ENCODE measurements at regions not wholly inside any gene's neighbourhood (a gene's known extent, or its start where the extent isn't known, plus 50 kb on each side); places are given as distances from the start of the nearest gene placed in this dataset.

DNA sequence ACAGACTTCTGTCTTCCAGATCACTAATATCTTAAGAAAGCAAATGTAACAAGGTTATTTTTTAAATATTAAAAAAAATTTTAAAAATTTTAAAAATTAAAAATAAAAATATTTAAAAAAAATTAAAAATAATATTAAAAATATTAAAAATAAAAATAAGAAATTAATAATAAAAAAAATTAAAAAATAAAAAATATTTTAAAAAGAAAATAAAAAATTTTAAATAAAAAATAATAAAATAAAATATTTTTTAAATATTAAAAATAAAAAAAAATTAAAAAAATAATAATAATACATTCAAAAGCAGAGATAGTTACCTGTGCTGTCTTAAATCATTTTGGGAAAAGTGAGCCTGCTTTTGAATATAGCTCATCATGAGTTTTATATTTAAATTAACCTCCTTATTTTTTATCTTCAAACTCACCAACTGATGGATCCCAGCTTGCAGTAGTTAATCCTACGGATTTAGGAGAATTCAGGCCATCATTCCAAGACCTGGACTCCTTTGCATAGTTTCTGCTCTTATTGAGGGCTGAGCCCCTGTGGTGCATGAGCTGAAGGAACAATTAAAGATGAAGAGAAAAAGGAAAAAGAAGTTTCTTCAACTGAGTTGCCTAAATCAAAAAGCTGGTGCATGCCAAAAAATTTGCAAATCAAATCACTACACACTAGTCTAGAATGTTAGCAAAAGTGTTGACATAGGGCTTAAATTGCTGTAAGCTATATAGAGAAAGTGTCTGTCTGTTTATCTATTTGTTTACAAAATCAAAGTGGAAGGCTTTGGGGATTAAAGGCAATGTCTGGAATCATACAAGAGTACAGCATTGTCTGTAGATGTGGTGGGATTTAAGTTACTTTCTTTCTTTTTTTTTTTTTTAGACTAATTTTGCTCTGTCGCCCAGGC is 50.5 kb upstream of the ZNF438 start:
- no peak for DNase-seq

DNA sequence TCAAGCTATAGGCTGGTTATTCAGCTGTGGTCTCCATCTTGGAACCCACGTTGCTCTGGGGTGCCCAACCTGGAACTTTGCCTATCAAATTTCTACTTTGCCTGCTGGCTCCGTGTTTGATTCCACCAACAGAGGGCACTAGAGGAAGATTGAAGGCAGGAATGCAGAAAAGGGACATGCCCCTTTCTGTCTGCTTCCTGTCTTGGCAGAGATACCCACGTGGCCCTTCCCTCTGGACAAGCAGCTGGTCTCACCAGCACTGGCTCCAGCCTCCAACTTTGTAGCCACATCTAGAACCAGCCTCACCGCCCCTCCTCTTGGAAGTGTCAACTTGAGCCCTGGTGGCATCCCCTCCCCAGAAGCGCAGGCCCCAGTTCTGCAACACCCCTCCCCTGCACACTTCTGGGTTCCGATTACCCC is 52.1 kb upstream of the ZNF438 start:
- peak; percentile 50 for DNase-seq

- no peak for DNase-seq
These were observed 55.3 kb upstream of the ZNF438 start for GRCh38 chr10:31087011-31087410.

- DNase-seq: no peak
These were observed 56.2 kb upstream of the ZNF438 start for GRCh38 chr10:31087851-31088250.

DNA sequence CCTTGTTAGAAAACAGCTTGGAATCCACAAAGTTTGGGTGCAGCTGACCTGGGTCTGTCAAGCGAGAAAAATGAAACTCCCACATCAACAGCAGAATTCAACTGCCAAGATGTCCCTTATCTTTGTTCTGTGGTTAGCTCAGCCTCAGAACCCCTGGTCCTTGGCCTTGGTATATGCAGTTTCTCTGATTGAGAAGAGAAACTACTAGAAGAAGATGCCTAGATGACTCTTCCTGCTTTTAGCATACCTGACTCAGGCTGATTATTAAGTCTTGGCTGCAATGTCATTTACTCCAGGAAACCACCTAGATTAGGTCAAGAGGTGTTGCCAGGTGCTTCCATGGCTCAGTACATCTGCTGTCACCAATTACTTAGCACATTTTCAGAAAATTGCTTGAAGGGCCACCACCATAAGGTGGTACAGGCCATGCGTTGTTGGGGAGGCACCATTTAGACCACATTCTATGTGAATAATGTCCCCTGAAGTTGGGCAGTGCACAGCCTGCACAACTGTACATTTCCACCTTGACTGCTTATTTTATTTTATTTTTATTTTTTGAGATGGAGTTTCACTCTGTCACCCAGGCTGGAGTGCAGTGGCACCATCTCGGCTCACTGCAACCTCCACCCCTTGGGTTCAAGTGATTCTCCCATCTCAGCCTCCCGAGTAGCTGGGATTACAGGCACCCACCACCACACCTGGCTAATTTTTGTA is 59.4 kb upstream of the ZNF438 start:
- no peak for DNase-seq

DNA sequence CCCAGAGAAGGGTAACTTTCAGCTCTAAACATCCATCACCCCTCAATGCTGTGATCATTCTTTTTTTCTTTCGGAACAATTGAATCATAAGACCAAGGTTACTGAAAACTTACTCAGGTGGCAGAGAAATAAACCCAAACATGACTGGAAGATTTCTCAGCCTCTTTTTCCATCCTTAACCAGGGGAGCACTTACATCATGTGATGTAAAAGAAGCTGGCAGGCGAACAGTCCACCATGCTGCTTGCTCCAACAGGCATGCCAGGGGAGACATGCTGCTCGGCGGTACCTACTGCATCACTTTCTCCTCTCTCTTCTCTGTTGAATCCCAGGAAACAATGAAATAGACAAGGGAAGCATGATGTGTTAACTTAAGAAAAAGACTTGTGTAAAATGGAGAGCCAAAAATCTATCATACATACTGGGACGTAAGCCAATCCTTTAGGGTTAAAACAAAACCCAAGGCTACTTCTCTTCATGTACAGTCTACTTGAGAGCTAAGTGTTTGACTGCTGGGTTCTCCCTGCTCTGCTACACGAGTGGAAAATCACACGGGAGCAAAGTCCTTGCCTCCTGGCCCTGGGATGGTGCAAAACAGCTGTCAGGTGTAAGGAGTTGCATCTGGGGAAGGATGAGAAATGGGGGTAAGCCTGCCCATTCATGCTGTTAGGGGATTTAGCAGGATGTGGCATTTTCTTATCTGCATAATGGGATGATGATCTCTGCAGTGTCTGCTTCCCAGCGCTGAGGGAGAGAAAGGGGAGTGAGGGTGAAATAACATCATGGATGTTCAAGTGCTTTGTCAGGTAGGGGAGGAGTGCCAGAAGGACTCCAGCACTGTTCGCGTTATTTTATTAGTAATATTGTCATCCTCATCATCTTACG is 64.3 kb upstream of the ZNF438 start:
- DNase-seq: no peak

- DNase-seq: no peak
These were observed 66.4 kb upstream of the ZNF438 start for GRCh38 chr10:31098046-31098445.

GRCh38 chr10:31099094-31099493 is 67.4 kb upstream of the ZNF438 start:
- DNase-seq: no peak

DNA sequence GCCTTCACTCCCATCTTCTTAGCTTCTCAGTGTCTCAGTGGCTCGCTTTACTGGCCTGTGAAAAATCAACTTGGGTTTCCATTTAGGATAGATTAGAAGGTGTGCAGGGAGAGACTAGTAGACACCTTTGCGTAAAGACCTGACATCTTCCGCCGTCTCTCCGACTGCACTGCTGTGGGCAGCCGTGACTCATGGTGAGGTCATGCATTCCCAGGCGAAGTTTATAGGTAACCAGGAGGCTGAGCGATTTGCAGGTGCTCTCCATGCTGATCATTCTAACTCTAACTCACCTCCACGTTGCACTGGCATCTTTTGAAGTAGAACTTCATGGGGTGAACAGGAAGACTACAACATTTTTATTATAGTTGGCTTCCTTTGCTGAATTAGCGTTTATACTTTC is 68.0 kb upstream of the ZNF438 start:
- peak; percentile 42 for DNase-seq

DNA sequence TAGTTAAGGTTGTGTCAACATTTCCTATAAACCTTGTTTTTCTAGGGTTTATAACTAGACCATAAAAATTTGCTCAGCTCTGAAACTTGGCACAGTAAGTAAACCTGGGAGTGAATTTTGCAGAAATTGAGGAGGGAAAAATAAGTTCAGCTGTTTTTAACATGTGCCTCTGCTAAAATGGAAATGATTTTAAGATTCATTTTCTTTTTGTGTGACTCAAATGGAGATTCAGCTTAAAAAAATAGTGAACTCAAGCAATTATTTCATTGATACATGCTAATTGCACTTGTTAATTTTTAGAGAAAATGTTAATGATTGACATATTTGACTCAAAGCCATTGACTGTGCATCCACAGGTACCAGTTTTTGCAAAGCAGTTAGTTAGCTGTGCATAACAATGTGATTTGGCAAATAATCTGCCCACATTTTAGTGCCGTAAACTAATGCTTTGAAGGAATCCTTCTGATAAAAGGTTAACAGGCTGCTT is 68.5 kb upstream of the ZNF438 start:
- DNase-seq: no peak

DNA sequence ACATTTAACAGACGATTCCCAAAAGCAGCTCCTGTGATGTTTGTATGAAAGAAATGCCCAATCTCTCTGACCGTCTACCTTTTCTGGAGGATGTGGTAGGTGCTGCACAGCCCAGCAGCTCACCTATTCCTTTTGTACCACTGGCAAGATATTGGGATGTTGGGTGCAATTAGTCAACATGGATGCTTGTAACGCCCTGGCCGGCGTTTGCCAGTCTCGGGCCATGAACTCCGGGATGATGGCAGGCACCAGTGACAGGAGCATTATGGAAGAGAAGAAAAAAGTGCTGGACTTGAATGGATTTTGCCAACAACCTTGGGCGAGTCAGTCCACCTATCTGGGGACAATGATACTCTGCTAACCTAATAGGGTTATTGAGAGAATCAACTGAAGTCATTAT is 69.0 kb upstream of the ZNF438 start:
- DNase-seq: no peak

DNA sequence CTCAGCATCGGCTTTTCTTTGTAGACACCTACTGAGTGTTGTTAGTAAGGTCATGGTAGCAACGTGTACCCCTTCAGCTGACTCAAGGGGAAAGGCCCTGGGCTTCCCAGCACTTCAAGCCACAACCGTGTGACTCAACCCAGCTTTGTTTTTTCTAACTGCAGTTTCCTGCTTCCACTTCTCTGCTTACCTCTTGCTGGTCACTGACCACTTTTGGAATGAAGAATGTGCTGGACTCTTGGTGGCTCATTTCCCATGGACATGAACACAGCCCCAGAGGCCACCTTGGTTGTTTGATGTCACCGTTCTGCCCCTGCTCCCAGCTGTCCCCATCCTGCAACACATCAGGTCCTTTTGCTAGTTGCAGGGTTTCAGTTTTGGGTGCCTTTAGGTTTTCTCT is 69.5 kb upstream of the ZNF438 start:
- peak; percentile 52 for DNase-seq

DNA sequence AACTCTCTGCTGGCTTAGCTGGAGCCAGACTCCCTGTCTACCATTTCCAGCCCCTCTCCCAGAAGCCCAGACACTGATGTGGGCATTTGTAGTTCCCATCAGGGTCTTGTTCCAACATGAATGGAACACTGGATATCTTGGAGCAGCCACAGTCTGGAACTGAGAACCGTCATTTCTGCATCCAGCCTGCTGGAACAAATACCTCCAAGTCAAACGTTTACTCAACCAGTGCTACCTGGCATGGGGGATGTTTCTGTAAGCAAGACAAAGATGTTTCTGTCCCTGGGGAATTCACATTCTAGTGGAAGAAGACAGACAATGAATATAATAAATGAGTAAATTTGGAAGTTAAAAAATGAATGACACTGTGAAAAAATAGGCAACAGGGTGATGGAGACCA is 70.8 kb upstream of the ZNF438 start:
- no peak for DNase-seq

- no peak for DNase-seq
These were observed 71.4 kb upstream of the ZNF438 start for GRCh38 chr10:31103112-31103511.

- DNase-seq: no peak
These were observed 81.3 kb upstream of the ZNF438 start for GRCh38 chr10:31112961-31113360.

- DNase-seq: no peak
These were observed 84.6 kb upstream of the ZNF438 start for GRCh38 chr10:31116226-31116625.

GRCh38 chr10:31118556-31118955 is 86.9 kb upstream of the ZNF438 start:
- DNase-seq: no peak

DNA sequence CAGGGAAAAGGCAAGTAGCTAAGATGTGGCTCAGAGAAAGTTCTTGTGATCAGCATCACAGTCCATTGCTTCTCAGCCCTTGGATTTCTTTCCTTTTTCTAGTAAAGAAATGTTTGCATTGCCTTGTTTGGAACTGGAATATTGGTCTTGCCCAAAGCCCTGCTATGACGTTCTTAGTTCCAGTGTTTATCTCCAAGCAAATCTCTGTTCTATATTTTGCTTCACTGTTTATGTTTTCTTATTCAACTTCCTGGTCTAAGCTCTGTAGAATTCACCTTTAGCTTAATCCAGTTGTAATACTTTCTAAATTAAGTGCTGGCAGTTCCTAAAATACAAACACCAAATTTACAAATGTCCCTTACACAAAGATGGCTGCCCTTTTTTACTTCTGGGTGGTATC is 88.7 kb upstream of the ZNF438 start:
- no peak for DNase-seq

- no peak for DNase-seq
These were observed 89.5 kb upstream of the ZNF438 start for GRCh38 chr10:31120961-31121685.

DNA sequence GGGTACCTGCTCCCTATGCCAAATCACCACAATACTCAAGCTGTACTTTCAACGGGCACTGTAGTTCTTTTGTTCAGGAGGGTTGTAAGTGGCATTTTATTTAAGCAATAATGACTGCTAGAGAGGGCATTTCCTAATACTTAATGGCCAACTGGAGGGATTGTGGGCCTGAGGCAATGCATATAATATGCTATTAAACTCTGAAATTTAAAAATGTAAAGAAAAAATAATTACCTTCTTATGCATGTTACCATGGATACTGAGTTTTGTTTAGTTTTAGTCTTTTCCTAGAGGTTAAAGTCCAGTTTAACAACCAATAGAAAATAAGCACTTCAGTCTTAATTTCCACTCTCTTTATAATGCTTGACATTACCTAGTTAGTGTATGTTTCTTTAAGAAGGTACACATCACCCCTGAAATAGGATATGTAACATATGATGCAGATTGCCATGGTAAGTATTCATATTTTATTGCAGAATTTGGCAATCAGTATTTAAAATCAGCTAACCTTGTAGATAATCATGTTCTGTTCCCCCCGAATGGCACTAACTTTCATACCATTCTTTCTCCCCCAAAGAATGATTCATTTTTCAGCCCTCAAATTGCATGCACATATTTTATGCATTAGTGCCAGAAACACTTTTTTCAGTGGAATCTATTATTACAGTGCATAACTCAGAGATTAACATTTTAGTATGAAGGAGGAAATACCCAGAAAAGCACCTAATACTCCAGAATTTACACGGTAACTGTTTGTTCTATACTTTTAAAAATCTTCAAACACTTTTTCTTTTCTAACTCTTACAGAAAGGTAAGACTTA is 90.3 kb upstream of the ZNF438 start:
- DNase-seq: no peak

DNA sequence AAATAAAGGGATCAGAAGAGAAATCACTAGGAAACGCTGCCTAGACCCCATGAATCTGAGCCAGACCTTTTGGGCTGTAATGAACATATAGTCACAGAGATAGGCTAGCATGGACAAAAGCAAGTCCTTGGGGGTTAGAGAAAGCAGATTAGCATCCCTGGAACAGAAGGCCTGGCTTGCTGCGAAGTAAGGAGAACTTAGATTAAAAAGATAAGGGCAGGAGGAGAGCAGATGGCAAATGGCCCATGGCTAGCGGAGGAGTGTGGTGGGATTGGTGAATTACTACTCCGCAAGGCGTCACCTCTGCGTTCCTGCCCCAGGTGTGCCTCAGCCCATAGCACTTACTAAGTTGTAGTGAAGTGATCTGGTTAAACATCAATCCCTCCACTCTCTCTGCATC is 92.3 kb upstream of the ZNF438 start:
- DNase-seq: no peak

GRCh38 chr10:31124852-31125251 is 93.2 kb upstream of the ZNF438 start:
- no peak for DNase-seq

All from stimulated activated CD4-positive, alpha-beta T cell treated with anti-CD3 and anti-CD28 coated beads, Interleukin-12 subunit alpha, Interleukin-12 subunit beta, amount 100 ng/mL, for 4 hours (primary cell).